22Rv1 (cell line): ENCODE measurements at regions not wholly inside any gene's neighbourhood (a gene's known extent, or its start where the extent isn't known, plus 50 kb on each side); places are given as distances from the start of the nearest gene placed in this dataset.

Experiments
- ZFX ChIP-seq: fragments of 450-650 bp; IDR thresholded peaks from 2 replicates; pipeline ENCODE4 v1.6.1; 2017; ENCODE audit warnings: antibody characterized with exemption, borderline replicate concordance
- TF ChIP-seq, protein P1 (sequence below): fragments of 450-650 bp; IDR thresholded peaks from 2 replicates; pipeline ENCODE4 v1.5.1; 2017; ENCODE audit warnings: mild to moderate bottlenecking

- TF ChIP-seq, protein P1, sequence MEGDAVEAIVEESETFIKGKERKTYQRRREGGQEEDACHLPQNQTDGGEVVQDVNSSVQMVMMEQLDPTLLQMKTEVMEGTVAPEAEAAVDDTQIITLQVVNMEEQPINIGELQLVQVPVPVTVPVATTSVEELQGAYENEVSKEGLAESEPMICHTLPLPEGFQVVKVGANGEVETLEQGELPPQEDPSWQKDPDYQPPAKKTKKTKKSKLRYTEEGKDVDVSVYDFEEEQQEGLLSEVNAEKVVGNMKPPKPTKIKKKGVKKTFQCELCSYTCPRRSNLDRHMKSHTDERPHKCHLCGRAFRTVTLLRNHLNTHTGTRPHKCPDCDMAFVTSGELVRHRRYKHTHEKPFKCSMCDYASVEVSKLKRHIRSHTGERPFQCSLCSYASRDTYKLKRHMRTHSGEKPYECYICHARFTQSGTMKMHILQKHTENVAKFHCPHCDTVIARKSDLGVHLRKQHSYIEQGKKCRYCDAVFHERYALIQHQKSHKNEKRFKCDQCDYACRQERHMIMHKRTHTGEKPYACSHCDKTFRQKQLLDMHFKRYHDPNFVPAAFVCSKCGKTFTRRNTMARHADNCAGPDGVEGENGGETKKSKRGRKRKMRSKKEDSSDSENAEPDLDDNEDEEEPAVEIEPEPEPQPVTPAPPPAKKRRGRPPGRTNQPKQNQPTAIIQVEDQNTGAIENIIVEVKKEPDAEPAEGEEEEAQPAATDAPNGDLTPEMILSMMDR: no peak
- TF ChIP-seq ZFX: no peak
Measured at GRCh38 chr1:117268535-117269455, 58.1 kb upstream of the VTCN1 start.
